ENCODE measurements at regions not wholly inside any gene's neighbourhood (a gene's known extent, or its start where the extent isn't known, plus 50 kb on each side); places are given as distances from the start of the nearest gene placed in this dataset.

DNA sequence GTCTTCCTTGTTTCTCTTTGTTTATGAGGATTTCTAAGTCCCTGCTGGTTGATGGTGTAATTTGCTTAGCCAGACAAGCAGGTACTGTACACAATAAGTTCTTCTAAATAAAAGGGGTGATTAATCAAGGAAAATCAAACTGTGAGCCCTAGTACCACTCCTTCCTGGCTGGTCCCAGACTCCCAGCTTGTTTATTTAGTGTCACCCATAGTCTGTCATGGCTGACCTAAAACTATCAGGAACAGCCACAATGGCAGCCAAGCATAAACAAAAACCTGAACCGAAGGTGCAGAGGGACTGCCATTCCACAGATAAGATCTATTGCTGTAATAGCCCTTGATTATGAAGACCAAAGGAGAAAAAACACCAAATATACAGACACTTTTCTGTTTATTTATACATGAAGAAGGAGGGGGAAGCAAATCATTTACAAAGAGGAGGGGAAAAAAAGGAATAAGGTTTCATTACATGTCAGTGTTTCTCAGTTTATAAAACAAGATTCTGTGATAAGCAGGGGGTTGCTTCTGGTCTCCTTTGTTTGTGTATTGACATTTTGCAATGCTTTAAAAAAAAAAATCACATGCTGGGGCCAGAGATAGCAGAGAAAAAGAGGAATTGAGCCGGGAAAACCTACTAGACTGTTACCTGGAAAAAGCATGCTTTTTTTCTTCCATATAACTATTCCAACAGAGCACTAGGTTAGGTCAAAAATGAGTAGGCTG, 182.4 kb upstream of the DPH6 start:
- no peak for DNase-seq

DNA sequence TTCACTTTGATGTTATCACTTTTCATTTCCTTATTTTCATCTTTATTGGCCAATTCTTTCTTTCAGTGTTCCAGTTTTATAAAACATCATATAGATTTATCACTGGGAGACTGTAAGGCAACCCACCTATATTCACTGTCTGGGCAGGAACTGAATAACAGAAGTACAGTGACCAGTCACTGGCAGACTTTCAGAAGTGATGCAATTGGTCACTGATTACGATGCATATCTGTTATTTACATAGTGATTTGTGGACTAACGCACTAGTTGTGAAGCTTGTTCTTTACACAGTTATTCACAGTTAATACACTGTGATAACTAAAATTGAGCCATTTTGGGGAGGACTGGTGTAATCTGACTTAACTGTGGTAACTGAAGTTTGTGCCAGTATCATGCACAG, 190.2 kb upstream of the DPH6 start:
- no peak for DNase-seq

DNA sequence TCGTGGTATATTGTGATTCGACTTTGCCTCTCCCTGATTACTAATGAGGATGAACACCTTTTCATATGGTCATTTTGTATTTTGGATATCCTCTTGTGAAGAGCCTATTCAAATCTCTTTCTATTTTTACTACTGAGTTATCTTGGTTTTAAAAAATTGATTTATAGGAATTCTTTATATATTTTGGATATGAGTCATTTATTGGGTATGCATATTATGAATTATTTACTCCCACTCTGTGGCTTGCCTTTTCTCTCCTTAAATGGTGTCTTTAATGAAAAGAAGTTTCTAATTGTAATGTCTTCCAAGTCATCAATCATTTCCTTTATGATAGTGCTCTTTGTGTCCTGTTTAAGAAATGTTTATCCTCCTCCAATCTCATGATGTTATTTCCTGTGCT, 191.5 kb upstream of the DPH6 start:
- DNase-seq: no peak

DNA sequence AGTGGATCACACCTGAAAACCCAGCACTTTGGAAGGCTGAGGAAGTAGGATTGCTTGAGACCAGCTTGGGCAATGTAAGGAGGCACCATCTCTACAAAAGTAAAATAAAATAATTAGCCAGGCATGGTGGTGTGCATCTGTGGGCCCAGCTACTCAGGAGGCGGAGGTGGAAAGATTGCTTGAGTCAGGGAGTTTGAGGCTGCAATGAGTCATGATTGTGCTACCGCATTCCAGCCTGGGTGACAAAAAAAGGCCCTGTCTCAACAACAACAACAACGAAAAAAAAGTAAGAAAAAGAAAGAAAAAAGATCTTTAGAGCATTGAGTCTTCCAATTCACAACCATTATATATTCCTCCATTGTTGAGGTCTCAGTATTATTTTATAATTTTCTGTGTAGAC, 192.4 kb upstream of the DPH6 start:
- DNase-seq: no peak

DNA sequence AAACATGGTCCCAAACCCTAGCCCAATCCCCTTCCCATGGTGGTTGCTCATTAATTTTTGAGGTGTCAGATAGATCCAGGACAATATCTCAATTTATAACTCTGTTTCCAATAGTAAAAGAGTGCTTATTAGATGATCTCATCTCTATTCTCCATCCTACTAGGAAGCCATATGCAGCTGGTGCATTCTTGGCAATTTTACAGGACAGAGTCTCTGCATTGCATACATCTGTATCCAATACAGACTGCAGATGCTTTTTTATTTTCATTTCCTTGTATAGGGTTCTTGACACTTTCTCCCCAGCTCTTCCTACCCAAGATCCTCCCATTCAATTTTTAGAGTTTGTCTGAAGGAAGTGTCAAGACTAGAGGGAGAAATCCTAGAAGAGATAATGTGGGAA, 194.8 kb upstream of the DPH6 start:
- no peak for DNase-seq

DNA sequence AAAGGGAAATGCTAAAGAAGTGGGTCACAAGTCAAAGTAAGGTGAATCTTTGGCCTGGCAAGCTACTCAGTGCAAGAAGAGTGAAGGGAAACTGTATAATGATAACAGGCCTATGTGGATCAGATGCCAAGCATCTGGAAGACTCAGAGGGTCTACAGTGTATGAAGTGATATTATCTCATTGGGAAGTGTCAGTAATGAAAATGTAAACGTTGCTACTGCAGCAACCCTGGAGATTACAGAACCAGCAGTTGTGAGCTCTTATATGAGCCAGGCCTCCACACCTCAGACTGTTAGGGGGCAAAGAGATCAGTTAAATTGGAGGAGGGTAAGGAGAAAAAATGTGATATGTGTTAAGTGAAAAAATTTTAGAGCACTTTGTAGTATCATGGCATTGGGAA, 195.4 kb upstream of the DPH6 start:
- no peak for DNase-seq

DNA sequence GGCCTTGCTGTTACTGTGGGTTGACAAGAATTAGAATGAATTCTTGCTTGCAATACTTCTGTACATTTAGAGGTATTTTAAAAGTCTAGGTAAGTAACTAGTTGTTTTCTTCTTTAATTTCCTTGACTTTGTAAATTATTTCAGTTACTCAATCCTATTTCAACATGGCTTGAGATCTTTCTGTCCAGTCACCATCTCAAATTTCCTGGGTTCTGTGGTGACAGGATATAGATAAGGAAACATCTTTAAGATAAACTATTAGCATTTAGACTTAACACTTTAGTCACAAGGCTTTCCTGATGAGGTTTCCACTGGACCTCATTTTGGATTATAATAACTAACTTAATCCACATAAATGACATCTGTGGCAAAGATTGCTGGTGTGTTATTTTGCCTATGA, 195.9 kb upstream of the DPH6 start:
- no peak for DNase-seq

DNA sequence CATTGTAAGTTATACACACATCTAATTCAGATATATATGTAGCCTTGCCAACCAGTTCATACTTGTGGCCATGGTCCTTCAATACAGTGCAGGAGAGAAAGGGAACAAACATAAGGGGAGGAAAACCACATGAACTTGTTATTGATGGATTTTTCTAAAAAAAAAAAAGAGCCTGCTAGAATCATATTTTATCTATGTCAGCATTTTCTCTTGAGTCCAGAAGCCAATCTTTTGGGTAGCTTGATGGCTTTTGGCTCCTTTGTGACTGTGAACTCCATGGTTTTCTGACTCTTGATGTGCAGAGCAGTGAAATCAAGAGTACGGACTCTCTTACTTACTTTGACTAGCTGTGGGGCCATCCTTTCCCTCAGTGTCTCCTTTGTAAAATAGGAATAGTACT, 197.4 kb upstream of the DPH6 start:
- DNase-seq: no peak

DNA sequence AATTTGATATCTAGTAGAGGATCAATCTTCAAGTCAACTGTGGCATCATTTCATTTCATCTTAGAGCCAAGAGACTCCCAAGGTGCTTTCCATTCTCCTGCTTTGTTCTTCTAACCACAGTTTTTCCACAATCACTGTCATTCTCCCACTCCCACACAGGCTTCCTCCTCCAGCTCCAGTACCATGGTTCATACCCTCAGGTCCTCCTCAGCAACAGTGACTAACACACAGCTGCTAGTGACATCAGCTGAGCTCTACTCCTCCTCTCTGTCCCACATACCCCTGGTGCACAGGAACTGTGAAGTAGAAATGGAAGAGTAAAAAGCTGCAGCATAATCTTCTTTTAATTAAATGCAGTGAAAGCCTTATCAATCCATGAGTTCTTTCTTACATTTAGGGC, 200.2 kb upstream of the DPH6 start:
- peak; percentile 48 to 77 for DNase-seq

DNA sequence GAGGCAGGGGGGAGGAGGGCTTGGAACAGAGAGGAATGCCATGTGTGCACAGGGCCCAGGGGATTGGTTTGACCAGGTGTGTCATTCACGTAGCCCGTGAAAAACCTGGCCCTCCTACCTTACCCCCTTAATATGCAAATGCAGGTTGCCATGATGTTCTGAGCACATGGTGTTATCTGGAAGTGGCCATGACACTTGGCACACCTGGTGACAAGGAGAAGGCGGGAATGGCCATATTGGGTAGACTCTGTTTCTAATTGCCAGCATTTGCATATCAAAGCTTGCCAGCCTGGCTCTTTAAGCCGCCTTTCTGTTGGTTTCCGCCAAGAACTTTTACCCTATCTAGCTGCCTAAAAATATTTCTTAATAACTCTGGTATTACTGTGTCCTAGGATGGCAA, 202.1 kb upstream of the DPH6 start:
- no peak for DNase-seq

DNA sequence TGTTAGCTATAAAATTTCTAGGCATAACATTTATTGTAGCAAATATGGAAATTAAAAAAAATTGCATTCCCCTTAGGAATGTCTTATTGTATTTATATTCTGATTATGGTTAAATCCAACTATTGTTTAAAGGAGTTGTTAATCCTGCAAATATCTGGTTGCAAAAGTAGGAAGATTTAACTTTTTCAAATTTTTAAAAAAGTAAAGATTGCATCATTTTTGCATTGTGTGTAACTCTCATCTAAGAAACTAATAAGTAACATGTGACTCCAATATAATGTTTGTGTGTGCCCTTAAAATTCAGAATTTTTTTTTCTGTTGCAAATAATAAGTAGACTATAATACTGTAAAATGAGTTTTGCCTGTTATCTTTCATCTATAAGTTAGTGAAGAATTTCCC, 204.1 kb upstream of the DPH6 start:
- no peak for DNase-seq

DNA sequence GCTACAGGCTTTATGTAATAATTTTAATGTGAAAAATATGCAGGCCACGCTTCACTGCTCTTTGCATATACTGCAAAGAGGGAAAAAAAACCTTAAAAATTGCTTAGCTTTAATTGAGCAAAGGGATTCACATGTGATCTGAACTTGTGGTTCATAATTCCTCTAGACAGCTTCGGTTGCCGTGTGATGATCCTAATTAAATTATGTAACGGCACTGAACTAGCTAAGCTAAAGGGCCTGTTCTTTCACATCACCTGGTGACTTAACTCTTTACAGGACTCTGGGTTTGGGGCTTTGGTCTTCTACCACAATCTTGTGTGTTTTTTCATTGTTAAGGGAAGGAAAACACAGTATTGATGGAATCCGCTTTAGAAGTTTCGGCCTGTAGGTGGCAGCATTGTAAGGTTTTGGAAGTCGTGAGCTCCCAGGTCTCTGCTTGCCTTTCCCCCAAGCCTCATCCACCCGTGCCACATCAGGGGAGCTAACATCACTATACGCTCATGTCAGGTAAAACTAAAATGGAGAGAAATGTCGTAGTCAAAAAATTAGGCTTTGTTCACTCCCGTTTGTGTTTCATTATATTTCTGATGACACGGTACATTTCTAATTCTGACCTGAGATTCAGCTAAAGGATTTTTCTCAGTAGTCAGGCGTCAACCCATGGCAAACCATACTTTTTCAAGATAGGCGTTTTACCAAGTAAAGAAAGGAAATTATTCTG, 205.6 kb upstream of the DPH6 start:
- DNase-seq: peak; percentile 45 to 54

DNA sequence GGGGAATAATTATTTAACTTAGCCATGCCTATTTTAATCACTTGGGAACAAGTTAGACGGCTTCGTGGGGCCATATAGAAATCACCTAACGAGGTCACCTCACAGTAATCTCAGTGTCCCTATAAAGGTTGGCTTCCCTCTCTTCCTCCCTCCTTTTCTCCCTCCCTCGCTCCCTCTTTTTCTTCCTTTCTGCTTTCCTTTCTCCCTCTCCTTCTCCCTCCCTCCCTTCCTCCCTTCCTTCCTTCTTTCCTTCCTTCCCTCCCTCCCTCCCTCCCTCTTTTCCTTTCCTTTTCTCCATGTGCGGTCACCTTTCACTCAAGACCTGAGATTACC, 206.1 kb upstream of the DPH6 start:
- DNase-seq: no peak

DNA sequence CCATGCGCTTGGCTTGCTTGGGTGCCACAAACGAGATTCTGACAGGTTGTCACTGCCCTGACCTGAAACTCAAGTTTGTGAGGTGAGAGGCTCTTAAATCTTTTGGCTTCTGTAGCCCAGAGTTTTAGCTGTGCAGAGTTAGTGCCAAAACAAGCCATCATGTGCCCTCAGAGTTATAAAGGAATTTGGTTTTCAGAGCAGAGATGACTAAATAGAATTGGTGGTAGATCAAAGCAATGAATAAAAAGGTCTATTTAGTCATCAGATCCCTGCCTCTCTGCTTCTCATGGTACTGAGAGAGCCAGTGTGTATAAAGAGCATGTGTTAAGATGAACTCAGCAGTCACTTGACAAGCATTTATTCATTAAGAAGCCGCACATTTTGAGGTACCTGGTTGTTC, 207.5 kb upstream of the DPH6 start:
- no peak for DNase-seq

DNA sequence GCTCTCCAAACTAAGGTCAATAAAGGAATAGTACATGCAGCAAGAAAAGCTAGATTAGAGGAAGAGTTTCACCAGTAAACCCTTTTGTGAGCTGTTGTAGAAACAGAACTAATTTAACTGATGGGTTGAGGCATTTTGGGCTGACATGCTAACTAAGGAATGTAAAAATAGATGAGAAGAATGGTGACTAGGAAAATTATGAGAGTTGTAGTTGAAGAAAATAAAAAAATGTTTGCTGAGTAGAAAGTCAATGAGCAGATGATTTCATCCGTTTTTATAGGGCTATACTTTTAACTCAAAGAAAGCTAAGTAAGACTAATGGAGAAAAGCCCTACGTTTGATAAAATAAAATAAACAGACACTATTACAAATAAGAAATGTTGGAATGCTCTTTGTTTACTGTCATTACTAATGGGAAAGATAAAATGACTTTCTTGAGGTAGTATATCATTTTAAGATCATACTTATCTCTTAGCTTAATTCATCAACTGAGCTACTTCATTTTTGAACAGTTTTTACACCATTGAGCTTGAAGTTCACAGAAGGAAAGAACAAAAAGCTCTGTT, 209.4 kb upstream of the DPH6 start:
- no peak for DNase-seq

DNA sequence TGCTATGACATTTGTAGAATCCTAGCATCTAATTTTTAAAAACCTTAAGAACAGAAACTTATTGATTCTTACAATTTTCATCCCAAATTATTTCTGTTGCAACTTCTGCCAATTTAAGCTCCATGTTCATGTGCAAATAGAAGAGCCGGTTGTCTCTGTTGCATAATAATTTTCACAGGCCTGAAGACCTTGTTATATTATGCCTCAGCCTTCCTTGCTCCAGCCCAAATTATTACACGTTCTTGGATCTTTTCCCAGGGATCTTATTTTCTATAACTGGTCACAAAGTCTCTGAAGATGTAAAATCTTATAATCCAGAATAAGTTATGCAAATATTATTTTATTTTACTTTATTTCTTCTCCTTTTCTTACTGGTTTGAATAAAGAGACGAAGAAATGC, 210.7 kb upstream of the DPH6 start:
- DNase-seq: no peak

DNA sequence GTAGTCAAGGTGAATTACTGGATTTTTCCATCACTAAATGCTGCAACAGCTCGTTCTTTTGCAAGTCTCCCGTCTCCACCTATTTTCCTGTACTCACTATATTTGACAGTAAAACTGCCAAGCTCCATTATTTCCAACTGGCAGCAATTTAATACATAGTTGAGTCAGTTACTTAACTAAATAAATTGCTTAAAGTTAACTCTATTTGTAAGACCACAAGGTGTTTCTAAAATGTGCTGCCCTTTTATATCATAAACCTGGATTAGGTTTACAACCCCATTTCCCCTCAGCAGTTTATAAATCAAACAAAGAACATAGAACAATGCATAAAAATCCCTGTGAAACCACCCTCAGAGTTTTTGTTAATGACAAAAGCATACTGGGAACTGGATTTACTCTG, 211.4 kb upstream of the DPH6 start:
- no peak for DNase-seq

DNA sequence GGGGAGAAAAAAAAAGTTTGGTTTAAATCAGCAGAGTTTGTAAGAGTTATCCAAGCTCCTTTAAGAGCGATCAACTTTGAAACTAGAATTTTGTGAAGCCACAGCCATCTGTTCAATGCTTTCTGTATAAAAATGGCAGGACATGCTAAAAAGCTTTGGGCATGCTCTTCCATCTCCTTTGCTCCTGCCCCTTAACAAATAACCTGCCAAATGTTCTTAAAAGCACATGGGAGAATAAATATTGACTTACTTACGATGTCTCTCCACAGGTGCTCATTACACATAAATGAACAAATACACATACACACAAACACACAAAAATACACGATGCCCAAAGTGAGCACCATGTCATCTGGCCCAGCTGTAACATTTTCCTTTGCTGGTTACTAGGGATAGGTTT, 211.8 kb upstream of the DPH6 start:
- no peak for DNase-seq

DNA sequence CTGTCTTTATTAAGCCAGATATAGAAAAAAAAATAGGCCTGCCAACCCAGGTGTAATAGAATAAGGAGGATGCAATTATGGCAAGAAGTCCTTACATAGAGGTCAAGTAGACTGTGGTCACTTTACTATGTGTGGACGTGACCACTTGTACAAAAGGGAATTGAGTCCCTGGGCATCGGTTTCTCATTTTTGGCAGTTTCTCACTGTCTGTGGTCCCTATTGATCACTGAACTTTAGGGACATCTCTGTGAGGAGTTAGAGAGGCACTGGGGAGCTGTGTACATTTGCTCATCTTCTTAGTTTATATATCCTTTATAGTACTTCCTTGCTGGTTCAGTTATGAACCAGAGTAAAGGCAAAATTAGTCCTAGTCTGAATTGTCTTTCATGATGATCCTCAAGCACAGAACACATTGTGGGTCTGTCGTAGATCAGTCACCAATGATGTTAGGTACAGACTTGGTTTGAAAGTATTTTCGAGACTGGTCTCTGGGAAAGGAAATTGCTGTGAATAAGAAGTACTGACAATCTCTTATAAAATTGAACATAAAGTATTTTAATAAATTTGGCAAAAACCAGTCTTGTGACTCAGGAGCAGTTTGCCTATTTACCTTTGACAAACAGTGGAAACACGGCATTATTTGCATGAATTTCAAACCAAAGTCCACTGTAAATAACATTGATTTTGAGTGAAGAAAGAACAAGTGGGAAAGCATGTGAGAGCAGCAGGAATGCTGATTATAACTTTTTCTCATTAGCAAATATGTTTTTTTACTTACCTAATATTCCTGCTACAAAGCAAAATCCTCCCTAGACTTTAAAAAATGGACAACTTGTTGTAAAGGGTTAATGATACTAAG, 218.9 kb upstream of the DPH6 start:
- no peak for DNase-seq

DNA sequence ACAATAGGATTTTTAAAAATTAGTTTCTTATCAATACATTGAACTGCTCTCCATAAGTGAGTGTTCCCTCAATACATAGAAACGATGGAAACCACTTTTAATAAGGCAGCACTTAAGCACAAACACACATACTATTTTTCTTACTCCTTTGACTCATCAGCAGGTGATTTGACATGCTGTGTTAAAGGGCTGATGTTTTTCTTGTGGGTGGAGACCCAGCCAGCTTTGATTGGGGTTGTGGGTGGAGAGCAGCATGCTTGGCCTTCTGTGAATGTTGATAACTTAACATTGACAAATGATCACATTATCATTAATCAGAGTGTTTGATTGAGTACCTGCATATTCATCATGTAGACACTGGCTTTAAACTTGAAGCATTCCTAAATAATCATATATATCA, 223.0 kb upstream of the DPH6 start:
- no peak for DNase-seq

DNA sequence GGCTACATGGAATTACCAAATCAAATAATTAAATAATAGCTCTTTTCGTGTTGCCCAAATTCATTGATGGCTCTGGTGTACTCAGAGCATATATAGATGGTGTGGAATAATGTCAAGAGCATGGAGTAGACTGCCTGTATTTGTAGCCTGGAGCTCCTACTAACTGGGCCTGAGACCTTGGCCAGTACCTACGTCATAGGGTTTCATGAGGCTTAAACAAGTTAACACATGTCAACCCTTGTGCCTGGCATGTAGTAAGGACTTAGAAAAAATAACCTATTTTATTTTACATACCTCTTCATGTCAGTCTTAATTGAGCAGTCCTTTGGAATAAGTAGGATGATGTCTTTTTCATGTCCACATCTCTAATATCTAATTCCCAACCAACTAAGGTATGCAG, 223.7 kb upstream of the DPH6 start:
- DNase-seq: no peak

DNA sequence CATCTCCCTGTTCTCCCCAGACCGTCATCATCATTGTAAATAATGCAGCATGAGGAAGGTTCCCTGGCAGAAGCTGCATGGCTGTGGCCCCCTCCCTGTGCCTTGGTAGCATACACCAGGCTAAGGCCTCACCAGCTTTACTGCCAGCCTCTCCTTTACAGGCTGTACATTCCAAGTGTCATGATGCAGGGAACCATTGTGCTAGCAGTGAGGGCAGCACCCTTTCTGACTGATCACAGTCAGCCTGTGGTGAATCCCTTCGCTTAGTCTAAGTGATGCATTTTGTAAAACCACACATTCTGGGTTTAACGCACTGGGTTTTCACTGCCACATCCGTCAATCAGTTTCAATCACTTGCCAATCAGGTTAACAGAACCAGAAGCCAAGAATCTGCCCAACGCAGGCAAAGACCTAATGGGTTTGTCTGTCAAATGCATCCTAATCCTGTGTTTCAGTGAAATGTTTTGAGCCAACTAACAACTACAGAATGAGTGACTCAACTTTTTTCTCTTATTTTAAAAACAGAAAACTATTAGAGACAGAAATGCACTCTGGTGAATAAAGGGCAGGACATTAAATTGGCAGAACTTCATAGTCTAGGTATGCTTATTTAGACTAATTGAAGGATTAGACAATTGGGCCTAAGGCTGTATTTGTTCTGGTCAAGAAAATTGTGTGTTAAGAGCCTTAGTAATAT, 225.9 kb upstream of the DPH6 start:
- no peak for DNase-seq

DNA sequence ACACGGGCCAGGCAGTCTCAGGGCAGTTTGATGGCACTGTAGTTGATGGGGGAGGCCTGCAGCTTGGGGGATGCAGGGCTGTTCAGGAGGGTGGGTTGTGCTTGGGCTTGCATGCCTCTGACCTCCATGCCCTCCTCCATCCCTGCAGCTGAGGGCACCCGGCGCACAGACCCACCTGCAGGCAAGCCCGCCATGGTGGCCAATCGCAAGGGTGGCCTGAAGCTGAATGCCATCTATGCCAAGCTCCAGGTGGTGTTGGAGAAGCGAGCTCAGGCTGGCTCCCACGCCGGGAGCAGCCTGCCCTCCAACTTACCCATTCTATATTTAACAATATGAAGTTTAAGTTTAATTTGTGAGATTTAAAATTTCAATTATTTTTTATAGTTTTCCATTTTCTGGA, 228.7 kb upstream of the DPH6 start:
- DNase-seq: no peak
